GM21526 (cell line): ENCODE measurements at regions not wholly inside any gene's neighbourhood (a gene's known extent, or its start where the extent isn't known, plus 50 kb on each side); places are given as distances from the start of the nearest gene placed in this dataset.
"Not testable (repeated sequence)": the region's sequence is repeated elsewhere in the genome, so short reads cannot be mapped to it uniquely, and the experiment has no call there.

Experiments used
- ATAC-seq: cut with Tn5 transposase; IDR thresholded peaks from one replicate; pipeline ENCODE4 v1.9.1; 2021; ENCODE audit warnings: moderate library complexity; ENCODE audit not compliant: unreplicated experiment, low FRiP score

- ATAC-seq = no peak
Measured at GRCh38 chr7:67301667-67302066, 305.0 kb downstream of the TYW1 start.

DNA sequence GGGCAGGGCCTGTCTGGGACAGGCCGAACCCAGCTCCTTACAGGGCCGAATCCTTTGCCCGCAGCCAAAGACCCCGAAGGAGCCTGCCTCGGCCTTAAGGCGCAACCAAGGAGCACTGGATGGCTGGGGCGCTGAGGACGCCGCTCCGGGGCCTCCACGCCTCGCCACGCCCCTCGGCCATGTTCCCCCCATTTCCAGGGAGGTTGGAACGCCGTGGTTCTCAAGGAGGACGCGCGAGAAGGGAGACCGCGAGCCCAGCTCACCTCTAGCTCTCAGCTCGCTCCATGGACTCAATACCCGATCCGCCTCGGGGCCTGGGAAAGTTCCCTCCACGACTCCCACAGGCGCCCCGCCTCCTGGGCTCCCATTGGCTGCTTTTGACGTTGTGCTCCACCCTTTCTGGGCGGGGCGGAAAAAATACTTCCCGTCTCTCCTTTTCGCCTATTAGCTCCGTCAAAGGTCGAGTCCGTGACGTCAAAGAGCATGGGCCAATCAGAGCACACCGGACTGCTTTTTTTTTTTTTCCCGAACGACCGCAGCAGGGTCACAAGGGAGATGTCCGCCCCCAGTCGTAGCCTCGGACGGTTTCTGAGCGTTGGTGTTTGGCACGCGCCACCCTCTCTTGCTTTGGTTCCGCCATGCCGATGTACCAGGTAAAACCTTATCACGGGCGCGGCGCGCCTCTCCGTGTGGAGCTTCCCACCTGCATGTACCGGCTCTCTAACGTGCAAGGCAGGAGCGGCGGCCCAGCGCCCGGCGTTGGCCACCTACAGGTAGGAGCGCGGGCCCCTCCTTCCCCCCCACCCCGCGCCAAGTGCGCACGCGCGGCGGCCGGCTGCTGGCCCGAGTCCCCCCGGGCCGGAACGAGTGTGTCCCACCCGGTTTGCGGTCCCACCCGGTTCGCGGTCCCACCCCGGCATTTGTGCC is 305.7 kb downstream of the TYW1 start:
- ATAC-seq = peak; percentile 82

- not testable (repeated sequence) for ATAC-seq
Measured at GRCh38 chr7:67304846-67305245, 308.2 kb downstream of the TYW1 start.

DNA sequence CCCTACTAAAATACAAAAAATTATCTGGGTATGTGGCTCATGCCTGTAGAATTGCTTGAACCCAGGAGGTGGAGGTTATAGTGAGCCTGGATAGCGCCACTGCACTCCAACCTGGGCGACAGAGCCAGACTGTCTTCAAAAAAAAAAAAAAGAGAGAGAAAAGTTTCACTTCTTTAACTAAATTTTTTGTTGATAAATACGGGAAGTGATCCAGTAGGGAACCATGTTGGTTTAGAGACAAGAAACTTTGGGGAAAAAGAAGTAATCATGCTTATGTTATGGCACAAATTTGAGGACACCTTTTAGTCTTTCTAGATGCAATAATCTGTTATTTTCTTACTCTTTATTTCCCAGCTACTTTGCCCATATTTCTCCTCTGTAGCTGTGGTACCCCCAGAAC is 309.7 kb downstream of the TYW1 start:
- no peak for ATAC-seq

GRCh38 chr7:67309764-67310549 is 313.3 kb downstream of the TYW1 start:
- no peak for ATAC-seq

- ATAC-seq = no peak
Measured at GRCh38 chr7:67311901-67312300, 315.3 kb downstream of the TYW1 start.

GRCh38 chr7:67313213-67313612 is 316.6 kb downstream of the TYW1 start:
- ATAC-seq = no peak

DNA sequence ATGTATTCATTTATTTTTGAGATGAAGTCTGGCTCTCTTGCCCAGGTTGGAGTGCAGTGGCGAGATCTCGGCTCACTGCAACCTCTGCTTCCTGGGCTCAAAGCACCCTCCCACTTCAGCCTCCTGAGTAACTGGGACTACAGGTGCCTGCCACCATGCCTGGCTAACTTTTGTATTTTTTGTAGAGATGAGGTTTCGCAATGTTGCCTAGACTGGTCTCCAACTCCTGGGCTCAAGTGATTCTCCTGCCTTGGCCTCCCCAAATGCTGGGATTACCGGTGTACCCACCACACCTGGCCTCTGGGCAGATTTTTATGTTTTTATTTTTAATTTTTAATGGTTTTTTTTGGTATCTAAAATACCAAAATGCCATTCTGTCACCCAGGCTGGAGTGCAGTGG is 320.3 kb downstream of the TYW1 start:
- not testable (repeated sequence) for ATAC-seq

GRCh38 chr7:67328257-67328656 is 331.6 kb downstream of the TYW1 start:
- not testable (repeated sequence) for ATAC-seq

GRCh38 chr7:67335165-67335564 is 338.5 kb downstream of the TYW1 start:
- not testable (repeated sequence) for ATAC-seq

GRCh38 chr7:67335663-67336062 is 339.0 kb downstream of the TYW1 start:
- not testable (repeated sequence) for ATAC-seq

DNA sequence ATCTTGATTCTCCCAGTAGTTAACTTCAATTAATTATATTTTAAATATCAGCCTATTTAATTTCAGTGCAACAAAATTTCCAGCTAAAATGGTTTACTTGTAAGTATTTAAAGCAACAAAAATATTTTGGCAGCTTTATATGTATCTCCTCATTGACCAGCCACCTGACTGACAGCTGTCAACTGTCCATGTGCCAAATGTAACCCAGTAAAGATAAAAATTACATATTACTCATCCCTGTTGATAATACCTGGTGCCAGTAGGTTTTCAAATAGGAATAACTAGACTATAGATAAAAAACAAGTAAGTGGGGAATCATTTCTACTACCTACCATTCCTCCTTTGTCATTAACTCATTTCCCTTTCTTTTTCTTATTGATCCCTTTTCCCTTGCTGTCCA is 341.9 kb downstream of the TYW1 start:
- ATAC-seq = not testable (repeated sequence)

DNA sequence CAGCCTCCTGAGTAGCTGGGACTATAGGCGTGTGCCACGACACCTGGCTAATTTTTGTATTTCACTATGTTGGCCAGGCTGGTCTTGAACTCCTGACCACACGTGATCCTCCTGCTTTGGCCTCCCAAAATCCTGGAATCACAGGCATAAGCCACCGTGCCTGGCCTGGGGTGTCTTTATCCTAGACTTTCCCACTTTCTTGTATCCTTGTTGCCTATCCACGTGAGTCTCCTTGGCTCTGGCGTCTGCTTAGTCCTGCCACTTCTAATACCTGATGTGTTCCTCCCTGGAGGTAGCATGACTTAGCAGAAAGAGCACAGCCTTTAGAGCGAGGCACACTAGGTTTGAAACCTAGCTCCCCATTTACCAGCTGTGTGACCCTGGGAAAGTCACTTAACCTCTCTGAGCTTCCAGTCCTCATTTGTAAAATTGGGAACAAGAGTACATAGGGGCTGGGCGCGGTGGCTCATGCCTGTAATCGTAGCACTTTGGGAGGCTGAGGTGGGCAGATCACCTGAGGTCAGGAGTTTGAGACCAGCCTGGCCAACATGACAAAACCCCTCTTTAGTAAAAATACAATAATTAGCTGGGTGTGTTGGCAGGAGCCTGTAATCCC is 344.6 kb downstream of the TYW1 start:
- ATAC-seq = no peak

DNA sequence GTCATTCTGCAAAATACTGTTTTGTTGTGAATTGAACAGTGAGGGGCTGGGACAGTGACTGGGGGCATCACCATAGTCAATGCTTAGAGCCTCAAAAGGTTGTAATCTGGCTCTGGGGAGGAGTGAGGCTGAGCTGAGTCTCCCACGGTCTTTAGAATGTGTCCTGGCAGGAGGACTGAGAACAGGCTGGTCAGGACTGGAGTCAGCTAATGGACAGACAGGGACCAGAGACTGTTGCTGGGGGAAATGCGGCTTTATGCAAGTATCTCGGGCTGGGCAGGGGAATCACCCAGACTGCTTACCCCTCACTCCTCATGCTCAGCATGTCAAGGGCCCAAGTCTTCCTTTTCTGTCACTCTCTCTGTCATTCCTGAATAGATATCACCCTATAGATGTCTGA is 346.5 kb downstream of the TYW1 start:
- no peak for ATAC-seq

DNA sequence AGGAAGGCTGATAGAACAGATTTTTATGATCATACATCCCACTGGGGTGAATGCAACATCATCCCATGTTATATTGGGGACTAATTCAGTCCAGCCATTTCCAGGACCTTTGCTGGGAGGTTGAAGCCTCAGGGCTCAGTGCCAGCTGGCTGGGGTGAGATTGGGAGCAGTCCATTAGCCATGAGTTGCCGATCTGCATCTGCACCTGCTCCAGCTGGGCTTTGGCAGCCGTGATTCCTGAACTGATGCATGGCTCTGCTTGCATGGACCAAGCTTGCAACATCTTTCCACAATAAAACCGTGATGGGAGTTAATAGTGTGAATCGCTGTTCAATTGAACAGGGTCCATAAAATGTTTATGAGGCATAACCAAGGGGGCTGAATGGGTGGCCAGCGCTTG is 346.9 kb downstream of the TYW1 start:
- ATAC-seq = no peak

GRCh38 chr7:67344481-67345193 is 348.0 kb downstream of the TYW1 start:
- ATAC-seq = no peak

DNA sequence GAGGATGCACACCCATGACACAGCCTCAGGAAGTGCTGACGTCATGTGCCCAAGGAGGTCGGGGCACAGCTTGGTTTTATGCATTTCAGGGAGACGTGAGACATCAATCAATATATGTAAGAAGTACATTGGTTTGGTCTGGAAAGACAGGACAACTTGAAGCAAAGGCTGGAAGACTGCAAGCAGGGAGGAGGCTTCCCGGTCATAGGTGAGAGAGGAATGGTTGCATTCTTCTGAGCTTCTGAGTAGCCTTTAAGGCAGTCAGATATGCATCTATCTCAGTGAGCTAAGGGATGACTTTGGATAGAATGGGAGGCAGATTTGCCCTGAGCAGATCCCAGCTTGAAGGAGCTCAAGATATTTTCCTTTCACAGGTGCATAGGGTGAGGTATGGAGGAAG is 349.5 kb downstream of the TYW1 start:
- ATAC-seq = no peak

GRCh38 chr7:67346876-67347275 is 350.2 kb downstream of the TYW1 start:
- ATAC-seq = no peak

GRCh38 chr7:67348171-67348570 is 351.5 kb downstream of the TYW1 start:
- no peak for ATAC-seq

DNA sequence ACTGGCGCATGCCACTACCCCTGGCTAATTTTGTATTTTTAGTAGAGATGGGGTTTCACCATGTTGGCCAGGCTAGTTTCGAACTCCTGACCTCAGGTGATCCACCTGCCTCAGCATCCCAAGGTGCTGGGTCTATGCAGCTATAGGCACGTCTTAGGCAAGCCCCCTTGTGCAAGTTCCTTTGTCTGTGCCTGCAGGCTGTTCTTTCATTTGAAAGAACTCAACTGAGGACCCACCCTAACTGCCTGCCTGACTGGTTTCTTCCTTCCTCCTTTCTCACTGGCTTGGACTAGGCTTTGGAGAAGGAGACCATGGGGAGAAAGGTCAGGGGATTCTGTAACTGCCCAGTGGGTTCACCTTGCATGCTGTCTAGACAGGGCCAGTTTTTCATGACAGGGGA is 361.0 kb downstream of the TYW1 start:
- not testable (repeated sequence) for ATAC-seq
